ENCODE measurements at regions not wholly inside any gene's neighbourhood (a gene's known extent, or its start where the extent isn't known, plus 50 kb on each side); places are given as distances from the start of the nearest gene placed in this dataset.

GRCh38 chr10:117619707-117620405 is 77.3 kb downstream of the EMX2 start:
- TF ChIP-seq ZNF777 (tag by site-specific recombination; IDR thresholded peaks at IDR 0.05; ENCODE audit: borderline replicate concordance): no peak
- no peak for TF ChIP-seq ZSCAN16 (tag by site-specific recombination; IDR thresholded peaks at IDR 0.05)
- TF ChIP-seq ZNF48 (tag by site-specific recombination; IDR thresholded peaks at IDR 0.05): no peak
- TF ChIP-seq ZNF610 (tag by site-specific recombination; IDR thresholded peaks at IDR 0.05; ENCODE audit: borderline replicate concordance): no peak
- TF ChIP-seq ZNF175 (tag by site-specific recombination; IDR thresholded peaks at IDR 0.05): no peak
- TF ChIP-seq ZFHX2 (tag by site-specific recombination; conservative IDR thresholded peaks at IDR 0.05): no peak
- TF ChIP-seq ZNF10 (tag by site-specific recombination; IDR thresholded peaks at IDR 0.05): no peak
- TF ChIP-seq ZNF223 (tag by site-specific recombination; IDR thresholded peaks at IDR 0.05): no peak
- TF ChIP-seq ZNF639 (tag by site-specific recombination; IDR thresholded peaks at IDR 0.05): no peak
- TF ChIP-seq, protein P1, sequence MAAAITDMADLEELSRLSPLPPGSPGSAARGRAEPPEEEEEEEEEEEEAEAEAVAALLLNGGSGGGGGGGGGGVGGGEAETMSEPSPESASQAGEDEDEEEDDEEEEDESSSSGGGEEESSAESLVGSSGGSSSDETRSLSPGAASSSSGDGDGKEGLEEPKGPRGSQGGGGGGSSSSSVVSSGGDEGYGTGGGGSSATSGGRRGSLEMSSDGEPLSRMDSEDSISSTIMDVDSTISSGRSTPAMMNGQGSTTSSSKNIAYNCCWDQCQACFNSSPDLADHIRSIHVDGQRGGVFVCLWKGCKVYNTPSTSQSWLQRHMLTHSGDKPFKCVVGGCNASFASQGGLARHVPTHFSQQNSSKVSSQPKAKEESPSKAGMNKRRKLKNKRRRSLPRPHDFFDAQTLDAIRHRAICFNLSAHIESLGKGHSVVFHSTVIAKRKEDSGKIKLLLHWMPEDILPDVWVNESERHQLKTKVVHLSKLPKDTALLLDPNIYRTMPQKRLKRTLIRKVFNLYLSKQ (tag by site-specific recombination; IDR thresholded peaks at IDR 0.05; ENCODE audit: borderline replicate concordance): no peak
- no peak for TF ChIP-seq ZNF274 (IDR thresholded peaks at IDR 0.05; ENCODE audit: low read length)
- no peak for TF ChIP-seq ZNF274 (tag by site-specific recombination; IDR thresholded peaks at IDR 0.05; ENCODE audit: borderline replicate concordance)
- TF ChIP-seq KLF16 (tag by site-specific recombination; IDR thresholded peaks at IDR 0.05): no peak
- Histone ChIP-seq H3K4me3 (ENCODE audit: low read depth, low read length) (no peak overlapping the region), H3K27ac (ENCODE audit: extremely low read depth, low read depth, low read length) (no peak overlapping the region), H3K4me1 (ENCODE audit: control insufficient read depth, insufficient read depth, low read length) (no peaks in the 10 kb centered on the region), H3K9me3 (ENCODE audit: control insufficient read depth, insufficient read depth, low read depth, low read length) (no peaks in the 10 kb centered on the region), H3K36me3 (ENCODE audit: control insufficient read depth in 2 of 2, insufficient read depth in 1 of 2, low read length in 2 of 2) (no peaks in the 10 kb centered on the region)
- ChIA-PET POLR2A (no interaction called here), CTCF (interaction anchor here (0.6 to 1.0 kb wide), 3 partner anchors 46 to 138 kb away, joined by 3 to 4 read pairs (median 3); no protein-coding TSS in a partner anchor)

DNA sequence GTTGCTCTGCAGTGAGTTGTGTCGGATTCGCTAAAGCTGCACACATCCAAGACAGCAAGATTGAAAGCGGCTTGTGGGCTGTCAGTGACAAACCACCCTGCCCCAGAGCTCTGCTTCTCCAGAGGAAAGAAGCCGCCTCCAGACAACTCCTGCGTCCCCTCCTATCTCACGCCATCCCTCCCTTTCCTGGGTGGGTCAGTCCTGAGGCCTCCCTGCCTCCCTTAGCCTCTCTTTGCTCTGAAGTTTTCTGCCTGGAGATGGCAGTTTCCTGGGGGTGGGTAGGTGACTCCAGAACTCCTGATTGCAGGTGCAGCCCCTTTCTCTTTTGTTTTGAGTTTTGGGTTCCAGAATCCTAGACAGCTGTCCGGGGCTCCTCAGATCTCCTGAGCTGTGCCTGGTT is 78.7 kb downstream of the EMX2 start:
- no peaks in the 10 kb centered on the region for H3K4me1 ChIP-seq (ENCODE audit: control insufficient read depth, insufficient read depth, low read length)
- ChIA-PET POLR2A (no interaction called here), CTCF (no interaction called here)
- no peak overlapping the region for H3K27ac ChIP-seq (ENCODE audit: extremely low read depth, low read depth, low read length)
- no peaks in the 10 kb centered on the region for H3K36me3 ChIP-seq (ENCODE audit: control insufficient read depth in 2 of 2, insufficient read depth in 1 of 2, low read length in 2 of 2)
- no peaks in the 10 kb centered on the region for H3K9me3 ChIP-seq (ENCODE audit: control insufficient read depth, insufficient read depth, low read depth, low read length)
- no peak overlapping the region for H3K4me3 ChIP-seq (ENCODE audit: low read depth, low read length)
- TF ChIP-seq HOXD13 (CRISPR knock-in tag; IDR thresholded peaks at IDR 0.05; ENCODE audit: borderline replicate concordance) (no peak), REPIN1 (tag by site-specific recombination; IDR thresholded peaks at IDR 0.05; ENCODE audit: low read depth) (no peak), ZNF501 (tag by site-specific recombination; IDR thresholded peaks at IDR 0.05) (no peak), ZNF362 (tag by site-specific recombination; IDR thresholded peaks at IDR 0.05) (no peak), PRDM6 (tag by site-specific recombination; IDR thresholded peaks at IDR 0.05) (no peak), GLIS1 (tag by site-specific recombination; IDR thresholded peaks at IDR 0.05) (no peak), ZFP41 (tag by site-specific recombination; IDR thresholded peaks at IDR 0.05; ENCODE audit: borderline replicate concordance) (no peak), ZNF426 (tag by site-specific recombination; IDR thresholded peaks at IDR 0.05) (no peak), ZNF549 (tag by site-specific recombination; IDR thresholded peaks at IDR 0.05) (no peak), ZNF335 (tag by site-specific recombination; conservative IDR thresholded peaks at IDR 0.05) (no peak)
- TF ChIP-seq, protein P2, sequence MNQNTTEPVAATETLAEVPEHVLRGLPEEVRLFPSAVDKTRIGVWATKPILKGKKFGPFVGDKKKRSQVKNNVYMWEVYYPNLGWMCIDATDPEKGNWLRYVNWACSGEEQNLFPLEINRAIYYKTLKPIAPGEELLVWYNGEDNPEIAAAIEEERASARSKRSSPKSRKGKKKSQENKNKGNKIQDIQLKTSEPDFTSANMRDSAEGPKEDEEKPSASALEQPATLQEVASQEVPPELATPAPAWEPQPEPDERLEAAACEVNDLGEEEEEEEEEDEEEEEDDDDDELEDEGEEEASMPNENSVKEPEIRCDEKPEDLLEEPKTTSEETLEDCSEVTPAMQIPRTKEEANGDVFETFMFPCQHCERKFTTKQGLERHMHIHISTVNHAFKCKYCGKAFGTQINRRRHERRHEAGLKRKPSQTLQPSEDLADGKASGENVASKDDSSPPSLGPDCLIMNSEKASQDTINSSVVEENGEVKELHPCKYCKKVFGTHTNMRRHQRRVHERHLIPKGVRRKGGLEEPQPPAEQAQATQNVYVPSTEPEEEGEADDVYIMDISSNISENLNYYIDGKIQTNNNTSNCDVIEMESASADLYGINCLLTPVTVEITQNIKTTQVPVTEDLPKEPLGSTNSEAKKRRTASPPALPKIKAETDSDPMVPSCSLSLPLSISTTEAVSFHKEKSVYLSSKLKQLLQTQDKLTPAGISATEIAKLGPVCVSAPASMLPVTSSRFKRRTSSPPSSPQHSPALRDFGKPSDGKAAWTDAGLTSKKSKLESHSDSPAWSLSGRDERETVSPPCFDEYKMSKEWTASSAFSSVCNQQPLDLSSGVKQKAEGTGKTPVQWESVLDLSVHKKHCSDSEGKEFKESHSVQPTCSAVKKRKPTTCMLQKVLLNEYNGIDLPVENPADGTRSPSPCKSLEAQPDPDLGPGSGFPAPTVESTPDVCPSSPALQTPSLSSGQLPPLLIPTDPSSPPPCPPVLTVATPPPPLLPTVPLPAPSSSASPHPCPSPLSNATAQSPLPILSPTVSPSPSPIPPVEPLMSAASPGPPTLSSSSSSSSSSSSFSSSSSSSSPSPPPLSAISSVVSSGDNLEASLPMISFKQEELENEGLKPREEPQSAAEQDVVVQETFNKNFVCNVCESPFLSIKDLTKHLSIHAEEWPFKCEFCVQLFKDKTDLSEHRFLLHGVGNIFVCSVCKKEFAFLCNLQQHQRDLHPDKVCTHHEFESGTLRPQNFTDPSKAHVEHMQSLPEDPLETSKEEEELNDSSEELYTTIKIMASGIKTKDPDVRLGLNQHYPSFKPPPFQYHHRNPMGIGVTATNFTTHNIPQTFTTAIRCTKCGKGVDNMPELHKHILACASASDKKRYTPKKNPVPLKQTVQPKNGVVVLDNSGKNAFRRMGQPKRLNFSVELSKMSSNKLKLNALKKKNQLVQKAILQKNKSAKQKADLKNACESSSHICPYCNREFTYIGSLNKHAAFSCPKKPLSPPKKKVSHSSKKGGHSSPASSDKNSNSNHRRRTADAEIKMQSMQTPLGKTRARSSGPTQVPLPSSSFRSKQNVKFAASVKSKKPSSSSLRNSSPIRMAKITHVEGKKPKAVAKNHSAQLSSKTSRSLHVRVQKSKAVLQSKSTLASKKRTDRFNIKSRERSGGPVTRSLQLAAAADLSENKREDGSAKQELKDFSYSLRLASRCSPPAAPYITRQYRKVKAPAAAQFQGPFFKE (tag by site-specific recombination; IDR thresholded peaks at IDR 0.05; ENCODE audit: borderline replicate concordance): no peak
